ENCODE measurements at regions not wholly inside any gene's neighbourhood (a gene's known extent, or its start where the extent isn't known, plus 50 kb on each side); places are given as distances from the start of the nearest gene placed in this dataset.

- TF ChIP-seq EZH2 (IDR thresholded peaks at IDR 0.05; ENCODE audit: borderline replicate concordance, low read length): no peak
- TF ChIP-seq CTCF (conservative IDR thresholded peaks at IDR 0.05 in 1 of 2, IDR thresholded peaks at IDR 0.05 in 1 of 2; ENCODE audit: extremely low read depth in 1 of 2, insufficient read depth in 1 of 2, low read depth in 1 of 2, low read length in 2 of 2): no peak
These were observed 93.4 kb downstream of the SLC41A2 start for GRCh38 chr12:104864668-104865067.

Measured in mammary epithelial cell (primary cell).